HG02759 (cell line): ENCODE measurements at regions not wholly inside any gene's neighbourhood (a gene's known extent, or its start where the extent isn't known, plus 50 kb on each side); places are given as distances from the start of the nearest gene placed in this dataset.
"Not testable (repeated sequence)": the region's sequence is repeated elsewhere in the genome, so short reads cannot be mapped to it uniquely, and the experiment has no call there.

ENCODE experiments used
- ATAC-seq: cut with Tn5 transposase; IDR thresholded peaks from one replicate; pipeline ENCODE4 v1.9.1; 2021; ENCODE audit warnings: mild to moderate bottlenecking, moderate library complexity; ENCODE audit not compliant: unreplicated experiment

- ATAC-seq: no peak
Measured at GRCh38 chr20:40955326-40955725, 73.3 kb upstream of the TOP1 start.

GRCh38 chr20:40955826-40956225, 72.8 kb upstream of the TOP1 start:
- ATAC-seq: not testable (repeated sequence)

- no peak for ATAC-seq
Measured at GRCh38 chr20:40956542-40957264, 71.9 kb upstream of the TOP1 start.

- ATAC-seq: no peak
Measured at GRCh38 chr20:40957265-40957760, 71.3 kb upstream of the TOP1 start.

- ATAC-seq: no peak
Measured at GRCh38 chr20:40958598-40958997, 70.0 kb upstream of the TOP1 start.

GRCh38 chr20:40959325-40960092, 69.1 kb upstream of the TOP1 start:
- no peak for ATAC-seq

GRCh38 chr20:40960101-40960500, 68.5 kb upstream of the TOP1 start:
- ATAC-seq: no peak

- ATAC-seq: no peak
Measured at GRCh38 chr20:40960521-40960956, 68.1 kb upstream of the TOP1 start.

GRCh38 chr20:40961176-40961575, 67.4 kb upstream of the TOP1 start:
- ATAC-seq: no peak

GRCh38 chr20:40961686-40962640, 66.7 kb upstream of the TOP1 start:
- no peak for ATAC-seq

- ATAC-seq: peak; percentile 83
Measured at GRCh38 chr20:40962733-40963504, 65.7 kb upstream of the TOP1 start.

GRCh38 chr20:40963505-40963845, 65.1 kb upstream of the TOP1 start:
- no peak for ATAC-seq

GRCh38 chr20:40965671-40966070, 63.0 kb upstream of the TOP1 start:
- ATAC-seq: no peak

- peak; percentile 53 for ATAC-seq
Measured at GRCh38 chr20:40966103-40966502, 62.5 kb upstream of the TOP1 start.

GRCh38 chr20:40966516-40967185, 62.0 kb upstream of the TOP1 start:
- ATAC-seq: peak; percentile 2

GRCh38 chr20:40967700-40968099, 60.9 kb upstream of the TOP1 start:
- ATAC-seq: no peak

GRCh38 chr20:40968816-40969562, 59.6 kb upstream of the TOP1 start:
- ATAC-seq: peak; percentile 81

- ATAC-seq: no peak
Measured at GRCh38 chr20:40970218-40970617, 58.4 kb upstream of the TOP1 start.

- ATAC-seq: no peak
Measured at GRCh38 chr20:40977218-40977617, 51.4 kb upstream of the TOP1 start.
